ENCODE measurements at regions not wholly inside any gene's neighbourhood (a gene's known extent, or its start where the extent isn't known, plus 50 kb on each side); places are given as distances from the start of the nearest gene placed in this dataset.

GRCh38 chr3:66809595-66809958 is 188.5 kb upstream of the KBTBD8 start:
- no peak for TF ChIP-seq EZH2 (IDR thresholded peaks at IDR 0.05; ENCODE audit: low read length, unreplicated experiment)
- TF ChIP-seq CTCF (conservative IDR thresholded peaks at IDR 0.05; ENCODE audit: low read depth, low read length) = no peak
- no peak for TF ChIP-seq EZH2phosphoT487 (IDR thresholded peaks at IDR 0.05; ENCODE audit: borderline replicate concordance, low read length)
- H3K9ac ChIP-seq (ENCODE audit: low read length) = no peak overlapping the region
- ChIA-PET CTCF (no interaction called here), POLR2A (ENCODE audit: unreplicated experiment) (no interaction called here)
- DNase-seq (no peak), ATAC-seq (no peak)
- no peaks in the 10 kb centered on the region for H3K9me3 ChIP-seq (ENCODE audit: low read length)
- no peaks in the 10 kb centered on the region for H3K27me3 ChIP-seq (ENCODE audit: low read length)
- H3K36me3 ChIP-seq (ENCODE audit: low read depth, low read length) = no peaks in the 10 kb centered on the region
- H3K4me3 ChIP-seq (ENCODE audit: low read length) = no peak overlapping the region
- H2AFZ ChIP-seq (ENCODE audit: low read length) = no peak overlapping the region
- intact Hi-C loops (cut with micrococcal nuclease) = no loop called here
- no peak overlapping the region for H3K27ac ChIP-seq (ENCODE audit: low read length)
- H3K79me2 ChIP-seq (ENCODE audit: low read length) = no peaks in the 10 kb centered on the region
- H4K20me1 ChIP-seq (ENCODE audit: low read length) = no peaks in the 10 kb centered on the region
- no peak overlapping the region for H3K4me2 ChIP-seq (ENCODE audit: low read length)
- H3K4me1 ChIP-seq (ENCODE audit: insufficient read depth, low read length) = no peaks in the 10 kb centered on the region
- no peaks in the 10 kb centered on the region for H3K9me2 ChIP-seq (replicated peaks; ENCODE audit: low read length)
- H3F3A ChIP-seq (ENCODE audit: low read length, unreplicated experiment) = no peaks in the 10 kb centered on the region
- no TSS peak for BruUV-seq (replicated peaks)

GRCh38 chr3:66812136-66812535 is 186.0 kb upstream of the KBTBD8 start:
- DNase-seq = no peak
- CTCF ChIA-PET = no interaction called here

GRCh38 chr3:66812741-66813140 is 185.4 kb upstream of the KBTBD8 start:
- intact Hi-C loops (cut with micrococcal nuclease) = no loop called here
- CTCF ChIA-PET = no interaction called here
- no peak overlapping the region for H3K4me3 ChIP-seq (ENCODE audit: low read length)
- no peak overlapping the region for H2AFZ ChIP-seq (ENCODE audit: low read length)
- H3K27ac ChIP-seq (ENCODE audit: low read length) = no peak overlapping the region
- TF ChIP-seq EZH2phosphoT487 (IDR thresholded peaks at IDR 0.05; ENCODE audit: borderline replicate concordance, low read length) (no peak), CTCF (conservative IDR thresholded peaks at IDR 0.05; ENCODE audit: low read depth, low read length) (no peak), EZH2 (IDR thresholded peaks at IDR 0.05; ENCODE audit: low read length, unreplicated experiment) (no peak)
- DNase-seq (no peak), ATAC-seq (no peak)
- no peaks in the 10 kb centered on the region for H3K79me2 ChIP-seq (ENCODE audit: low read length)
- no peaks in the 10 kb centered on the region for H3K27me3 ChIP-seq (ENCODE audit: low read length)
- H4K20me1 ChIP-seq (ENCODE audit: low read length) = no peaks in the 10 kb centered on the region
- no peaks in the 10 kb centered on the region for H3K36me3 ChIP-seq (ENCODE audit: low read depth, low read length)
- no peaks in the 10 kb centered on the region for H3K9me3 ChIP-seq (ENCODE audit: low read length)
- H3K9ac ChIP-seq (ENCODE audit: low read length) = no peak overlapping the region
- no peaks in the 10 kb centered on the region for H3K4me1 ChIP-seq (ENCODE audit: insufficient read depth, low read length)
- H3K4me2 ChIP-seq (ENCODE audit: low read length) = no peak overlapping the region
- no peaks in the 10 kb centered on the region for H3K9me2 ChIP-seq (replicated peaks; ENCODE audit: low read length)
- no peaks in the 10 kb centered on the region for H3F3A ChIP-seq (ENCODE audit: low read length, unreplicated experiment)
- POLR2A ChIA-PET (ENCODE audit: unreplicated experiment) = no interaction called here
- BruUV-seq (replicated peaks) = no TSS peak

More at GRCh38 chr3:66812136-66812535, 186.0 kb upstream of the KBTBD8 start:
- Histone ChIP-seq H3K9ac (ENCODE audit: low read length) (no peak overlapping the region), H3K4me1 (ENCODE audit: insufficient read depth, low read length) (no peaks in the 10 kb centered on the region), H3K9me2 (replicated peaks; ENCODE audit: low read length) (no peaks in the 10 kb centered on the region), H3K79me2 (ENCODE audit: low read length) (no peaks in the 10 kb centered on the region), H3K9me3 (ENCODE audit: low read length) (no peaks in the 10 kb centered on the region), H3K4me2 (ENCODE audit: low read length) (no peak overlapping the region), H4K20me1 (ENCODE audit: low read length) (no peaks in the 10 kb centered on the region), H3K4me3 (ENCODE audit: low read length) (no peak overlapping the region), H3K36me3 (ENCODE audit: low read depth, low read length) (no peaks in the 10 kb centered on the region), H3F3A (ENCODE audit: low read length, unreplicated experiment) (no peaks in the 10 kb centered on the region), H3K27ac (ENCODE audit: low read length) (no peak overlapping the region), H3K27me3 (ENCODE audit: low read length) (no peaks in the 10 kb centered on the region), H2AFZ (ENCODE audit: low read length) (no peak overlapping the region)
- intact Hi-C loops (cut with micrococcal nuclease) = no loop called here
- no peak for ATAC-seq
- POLR2A ChIA-PET (ENCODE audit: unreplicated experiment) = no interaction called here
- no peak for TF ChIP-seq EZH2 (IDR thresholded peaks at IDR 0.05; ENCODE audit: low read length, unreplicated experiment)
- TF ChIP-seq EZH2phosphoT487 (IDR thresholded peaks at IDR 0.05; ENCODE audit: borderline replicate concordance, low read length) = no peak
- no peak for TF ChIP-seq CTCF (conservative IDR thresholded peaks at IDR 0.05; ENCODE audit: low read depth, low read length)
- no TSS peak for BruUV-seq (replicated peaks)
